ENCODE measurements at regions not wholly inside any gene's neighbourhood (a gene's known extent, or its start where the extent isn't known, plus 50 kb on each side); places are given as distances from the start of the nearest gene placed in this dataset.

DNA sequence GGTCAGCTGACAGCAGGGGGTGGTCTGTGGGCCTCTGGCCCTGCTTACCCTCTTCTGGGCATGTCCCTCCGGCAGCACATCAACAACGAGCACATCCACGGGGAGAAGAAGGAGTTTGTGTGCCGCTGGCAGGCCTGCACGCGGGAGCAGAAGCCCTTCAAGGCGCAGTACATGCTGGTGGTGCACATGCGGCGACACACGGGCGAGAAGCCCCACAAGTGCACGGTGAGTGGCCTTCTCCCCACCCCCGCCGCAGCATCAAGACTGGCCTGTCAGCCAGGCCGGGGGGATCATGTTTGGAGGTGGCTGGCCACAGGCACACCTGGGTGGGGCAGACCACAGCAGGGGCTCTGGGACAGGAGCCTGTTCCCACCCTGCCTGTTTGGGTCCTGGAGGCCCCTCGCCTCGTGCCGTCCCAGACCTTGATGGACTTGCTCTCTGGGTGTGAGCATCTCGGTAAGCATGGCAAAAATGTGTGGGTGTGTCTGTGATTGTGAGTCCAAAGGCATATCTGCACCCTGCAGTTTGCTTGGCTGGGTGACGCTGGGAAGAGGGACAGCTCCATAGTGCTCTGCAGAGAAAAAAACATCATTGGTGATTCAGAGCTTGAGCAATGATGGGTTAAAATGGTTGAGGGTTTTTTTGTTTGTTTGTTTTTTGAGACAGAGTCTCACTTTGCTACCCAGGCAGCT is 242.8 kb downstream of the GLI2 start:
- no peak overlapping the region for H3K9ac ChIP-seq (ENCODE audit: low read depth in 1 of 3, low read length in 3 of 3)
- no peaks in the 10 kb centered on the region for H3K9me3 ChIP-seq (ENCODE audit: control insufficient read depth in 3 of 3, low read length in 3 of 3)
- H3K36me3 ChIP-seq (ENCODE audit: control insufficient read depth in 3 of 3, insufficient read depth in 3 of 3, low read length in 3 of 3) = peaks cover 0 to 9% (median 0%) of the 10 kb centered on the region in 3 donors
- H3K4me3 ChIP-seq (ENCODE audit: low read length in 3 of 3) = no peak overlapping the region
- H3K4me1 ChIP-seq (ENCODE audit: control insufficient read depth in 3 of 3, insufficient read depth in 3 of 3, low read length in 3 of 3) = no peaks in the 10 kb centered on the region
- no peak overlapping the region for H3K27ac ChIP-seq (ENCODE audit: low read depth, low read length)
- no peaks in the 10 kb centered on the region for H3K27me3 ChIP-seq (ENCODE audit: control insufficient read depth in 3 of 3, insufficient read depth in 3 of 3, low read length in 3 of 3)

DNA sequence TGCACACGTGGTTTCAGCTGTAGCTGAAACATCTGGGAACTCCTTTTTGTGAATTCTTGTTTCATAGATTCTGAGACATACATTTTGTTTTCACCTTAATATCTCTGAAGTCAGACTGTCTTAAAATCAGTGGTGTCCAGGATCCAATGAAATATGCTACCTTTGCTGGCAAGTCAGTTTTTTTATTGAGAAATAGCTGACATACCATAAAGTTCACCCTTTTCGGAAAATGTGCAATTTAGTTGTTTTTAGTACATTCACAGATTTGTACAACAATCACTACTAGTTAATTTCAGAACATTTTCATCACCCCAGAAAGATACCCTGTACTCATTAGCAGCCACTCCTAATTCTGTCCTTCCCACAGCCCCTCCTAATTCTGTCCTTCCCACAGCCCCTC is 243.7 kb downstream of the GLI2 start:
- no peaks in the 10 kb centered on the region for H3K27me3 ChIP-seq (ENCODE audit: control insufficient read depth in 3 of 3, insufficient read depth in 3 of 3, low read length in 3 of 3)
- no peak overlapping the region for H3K27ac ChIP-seq (ENCODE audit: low read depth, low read length)
- H3K4me1 ChIP-seq (ENCODE audit: control insufficient read depth in 3 of 3, insufficient read depth in 3 of 3, low read length in 3 of 3) = peaks cover 0 to 5% (median 0%) of the 10 kb centered on the region in 3 donors
- H3K36me3 ChIP-seq (ENCODE audit: control insufficient read depth in 3 of 3, insufficient read depth in 3 of 3, low read length in 3 of 3) = peaks cover 0 to 9% (median 0%) of the 10 kb centered on the region in 3 donors
- no peak overlapping the region for H3K9ac ChIP-seq (ENCODE audit: low read depth in 1 of 3, low read length in 3 of 3)
- no peak overlapping the region for H3K4me3 ChIP-seq (ENCODE audit: low read length in 3 of 3)
- no peaks in the 10 kb centered on the region for H3K9me3 ChIP-seq (ENCODE audit: control insufficient read depth in 3 of 3, low read length in 3 of 3)

DNA sequence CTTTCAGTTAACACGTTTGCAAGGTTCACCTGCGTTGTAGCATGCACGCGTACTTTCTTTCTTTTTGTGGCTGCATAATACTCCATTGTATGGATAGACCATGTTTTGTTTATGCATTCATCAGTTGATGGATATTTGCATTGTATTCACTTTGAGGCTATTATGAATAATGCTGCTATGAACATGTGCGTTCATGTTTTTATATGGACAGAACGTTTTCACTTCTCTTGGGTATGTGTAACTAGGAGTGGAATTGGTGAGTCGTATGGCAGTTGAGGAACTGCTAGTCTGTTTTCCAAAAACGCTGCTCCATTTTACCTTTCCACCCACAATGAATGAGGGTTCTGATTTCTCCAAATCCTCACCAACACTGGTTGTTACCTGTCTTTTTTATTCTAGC is 244.3 kb downstream of the GLI2 start:
- no peaks in the 10 kb centered on the region for H3K9me3 ChIP-seq (ENCODE audit: control insufficient read depth in 3 of 3, low read length in 3 of 3)
- peaks cover 0 to 5% (median 0%) of the 10 kb centered on the region in 3 donors for H3K4me1 ChIP-seq (ENCODE audit: control insufficient read depth in 3 of 3, insufficient read depth in 3 of 3, low read length in 3 of 3)
- no peaks in the 10 kb centered on the region for H3K27me3 ChIP-seq (ENCODE audit: control insufficient read depth in 3 of 3, insufficient read depth in 3 of 3, low read length in 3 of 3)
- no peak overlapping the region for H3K27ac ChIP-seq (ENCODE audit: low read depth, low read length)
- H3K36me3 ChIP-seq (ENCODE audit: control insufficient read depth in 3 of 3, insufficient read depth in 3 of 3, low read length in 3 of 3) = peaks cover 0 to 7% (median 0%) of the 10 kb centered on the region in 3 donors
- H3K4me3 ChIP-seq (ENCODE audit: low read length in 3 of 3) = no peak overlapping the region
- H3K9ac ChIP-seq (ENCODE audit: low read depth in 1 of 3, low read length in 3 of 3) = no peak overlapping the region

DNA sequence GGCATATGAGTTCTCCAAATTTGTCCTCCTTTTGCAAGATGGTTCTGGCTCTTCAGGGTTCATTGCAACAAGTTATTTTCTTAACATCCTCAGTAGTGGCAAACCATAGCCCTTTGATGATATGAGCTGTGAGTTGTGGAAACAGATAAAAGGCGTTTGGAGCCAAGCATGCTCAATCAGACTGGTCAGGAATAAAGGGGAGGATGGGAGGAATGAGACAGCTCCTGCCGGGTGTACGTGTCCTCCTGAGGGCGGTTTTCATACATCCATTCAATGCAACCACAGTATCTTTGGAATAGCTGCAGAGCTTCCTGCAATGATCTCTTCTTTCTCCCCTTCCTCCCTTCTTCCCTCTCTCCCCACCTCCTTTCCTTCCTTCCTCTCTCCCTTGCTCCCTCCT is 245.8 kb downstream of the GLI2 start:
- H3K36me3 ChIP-seq (ENCODE audit: control insufficient read depth in 3 of 3, insufficient read depth in 3 of 3, low read length in 3 of 3) = peaks cover 0 to 6% (median 0%) of the 10 kb centered on the region in 3 donors
- H3K9ac ChIP-seq (ENCODE audit: low read depth in 1 of 3, low read length in 3 of 3) = no peak overlapping the region
- H3K4me3 ChIP-seq (ENCODE audit: low read length in 3 of 3) = no peak overlapping the region

DNA sequence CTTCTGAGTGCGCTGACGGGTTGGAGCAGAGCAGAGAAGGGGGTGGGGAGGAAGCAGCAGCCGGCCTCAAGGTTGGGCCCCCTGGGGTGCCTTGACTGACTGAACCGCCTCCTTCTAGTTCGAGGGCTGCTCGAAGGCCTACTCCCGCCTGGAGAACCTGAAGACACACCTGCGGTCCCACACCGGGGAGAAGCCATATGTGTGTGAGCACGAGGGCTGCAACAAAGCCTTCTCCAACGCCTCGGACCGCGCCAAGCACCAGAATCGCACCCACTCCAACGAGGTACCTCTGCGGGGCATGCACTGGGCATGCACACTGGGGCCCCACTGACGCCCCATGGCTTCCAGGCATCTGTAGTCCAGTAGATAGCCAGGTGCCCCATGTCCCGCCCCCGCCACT is 246.9 kb downstream of the GLI2 start:
- Histone ChIP-seq H3K4me3 (ENCODE audit: low read length in 3 of 3) (no peak overlapping the region), H3K27ac (ENCODE audit: low read depth, low read length) (no peak overlapping the region), H3K36me3 (ENCODE audit: control insufficient read depth in 3 of 3, insufficient read depth in 3 of 3, low read length in 3 of 3) (peaks cover 0 to 9% (median 7%) of the 10 kb centered on the region in 3 donors), H3K4me1 (ENCODE audit: control insufficient read depth in 3 of 3, insufficient read depth in 3 of 3, low read length in 3 of 3) (peaks cover 0 to 5% (median 0%) of the 10 kb centered on the region in 3 donors), H3K9ac (ENCODE audit: low read depth in 1 of 3, low read length in 3 of 3) (no peak overlapping the region), H3K9me3 (ENCODE audit: control insufficient read depth in 3 of 3, low read length in 3 of 3) (no peaks in the 10 kb centered on the region), H3K27me3 (ENCODE audit: control insufficient read depth in 3 of 3, insufficient read depth in 3 of 3, low read length in 3 of 3) (no peaks in the 10 kb centered on the region)

More for the DNA sequence above, 245.8 kb downstream of the GLI2 start:
- Histone ChIP-seq H3K27ac (ENCODE audit: low read depth, low read length) (no peak overlapping the region), H3K4me1 (ENCODE audit: control insufficient read depth in 3 of 3, insufficient read depth in 3 of 3, low read length in 3 of 3) (peaks cover 0 to 5% (median 0%) of the 10 kb centered on the region in 3 donors), H3K27me3 (ENCODE audit: control insufficient read depth in 3 of 3, insufficient read depth in 3 of 3, low read length in 3 of 3) (no peaks in the 10 kb centered on the region), H3K9me3 (ENCODE audit: control insufficient read depth in 3 of 3, low read length in 3 of 3) (no peaks in the 10 kb centered on the region)

DNA sequence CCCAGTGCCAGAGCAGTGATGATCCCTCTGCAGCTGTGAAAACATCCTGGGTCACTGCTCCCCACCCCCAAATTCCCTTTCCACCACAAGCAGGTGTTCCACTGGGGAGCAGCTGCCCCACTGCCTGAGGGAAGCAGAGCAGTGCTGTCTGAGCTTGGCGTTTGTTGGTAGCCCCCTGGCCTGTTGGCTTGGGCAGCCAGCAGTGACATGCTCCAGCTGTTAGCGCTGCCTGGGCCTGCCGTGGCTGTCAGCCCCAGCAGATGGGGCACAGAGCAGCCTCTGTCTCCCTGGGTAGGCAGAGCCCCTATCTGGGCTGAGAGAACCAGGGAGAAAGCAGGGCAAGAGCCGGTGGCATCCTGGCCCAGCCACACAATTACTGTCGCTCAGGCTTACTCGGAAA is 247.7 kb downstream of the GLI2 start:
- H3K36me3 ChIP-seq (ENCODE audit: control insufficient read depth in 3 of 3, insufficient read depth in 3 of 3, low read length in 3 of 3) = peaks cover 0 to 9% (median 7%) of the 10 kb centered on the region in 3 donors
- H3K4me1 ChIP-seq (ENCODE audit: control insufficient read depth in 3 of 3, insufficient read depth in 3 of 3, low read length in 3 of 3) = peaks cover 0 to 5% (median 0%) of the 10 kb centered on the region in 3 donors

DNA sequence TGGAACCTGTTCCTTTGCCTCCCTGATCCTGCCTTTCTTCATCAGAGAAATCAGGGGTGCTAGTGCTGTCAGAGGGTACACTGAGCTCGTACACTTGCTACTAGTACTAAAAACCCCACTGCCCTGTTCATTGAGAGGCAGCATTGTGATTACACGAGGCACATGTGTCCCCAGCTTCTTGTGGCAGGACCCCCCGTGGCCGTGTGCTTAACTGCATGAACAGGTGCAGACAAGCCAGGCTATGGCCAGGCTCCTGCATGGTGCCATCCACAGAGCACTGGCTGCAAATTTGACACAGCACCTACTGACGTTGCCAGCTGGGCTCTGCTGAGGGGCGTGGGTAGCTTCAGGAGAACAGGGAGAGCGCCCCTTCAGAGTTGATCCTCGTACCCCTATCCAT is 248.4 kb downstream of the GLI2 start:
- no peak overlapping the region for H3K9ac ChIP-seq (ENCODE audit: low read depth in 1 of 3, low read length in 3 of 3)
- peaks cover 0 to 9% (median 7%) of the 10 kb centered on the region in 3 donors for H3K36me3 ChIP-seq (ENCODE audit: control insufficient read depth in 3 of 3, insufficient read depth in 3 of 3, low read length in 3 of 3)
- peaks cover 0 to 5% (median 0%) of the 10 kb centered on the region in 3 donors for H3K4me1 ChIP-seq (ENCODE audit: control insufficient read depth in 3 of 3, insufficient read depth in 3 of 3, low read length in 3 of 3)
- H3K27me3 ChIP-seq (ENCODE audit: control insufficient read depth in 3 of 3, insufficient read depth in 3 of 3, low read length in 3 of 3) = no peaks in the 10 kb centered on the region
- H3K27ac ChIP-seq (ENCODE audit: low read depth, low read length) = no peak overlapping the region
- no peak overlapping the region for H3K4me3 ChIP-seq (ENCODE audit: low read length in 3 of 3)
- no peaks in the 10 kb centered on the region for H3K9me3 ChIP-seq (ENCODE audit: control insufficient read depth in 3 of 3, low read length in 3 of 3)

More for the DNA sequence above, 247.7 kb downstream of the GLI2 start:
- no peaks in the 10 kb centered on the region for H3K9me3 ChIP-seq (ENCODE audit: control insufficient read depth in 3 of 3, low read length in 3 of 3)
- H3K27ac ChIP-seq (ENCODE audit: low read depth, low read length) = no peak overlapping the region
- no peak overlapping the region for H3K4me3 ChIP-seq (ENCODE audit: low read length in 3 of 3)
- H3K27me3 ChIP-seq (ENCODE audit: control insufficient read depth in 3 of 3, insufficient read depth in 3 of 3, low read length in 3 of 3) = no peaks in the 10 kb centered on the region
- no peak overlapping the region for H3K9ac ChIP-seq (ENCODE audit: low read depth in 1 of 3, low read length in 3 of 3)

DNA sequence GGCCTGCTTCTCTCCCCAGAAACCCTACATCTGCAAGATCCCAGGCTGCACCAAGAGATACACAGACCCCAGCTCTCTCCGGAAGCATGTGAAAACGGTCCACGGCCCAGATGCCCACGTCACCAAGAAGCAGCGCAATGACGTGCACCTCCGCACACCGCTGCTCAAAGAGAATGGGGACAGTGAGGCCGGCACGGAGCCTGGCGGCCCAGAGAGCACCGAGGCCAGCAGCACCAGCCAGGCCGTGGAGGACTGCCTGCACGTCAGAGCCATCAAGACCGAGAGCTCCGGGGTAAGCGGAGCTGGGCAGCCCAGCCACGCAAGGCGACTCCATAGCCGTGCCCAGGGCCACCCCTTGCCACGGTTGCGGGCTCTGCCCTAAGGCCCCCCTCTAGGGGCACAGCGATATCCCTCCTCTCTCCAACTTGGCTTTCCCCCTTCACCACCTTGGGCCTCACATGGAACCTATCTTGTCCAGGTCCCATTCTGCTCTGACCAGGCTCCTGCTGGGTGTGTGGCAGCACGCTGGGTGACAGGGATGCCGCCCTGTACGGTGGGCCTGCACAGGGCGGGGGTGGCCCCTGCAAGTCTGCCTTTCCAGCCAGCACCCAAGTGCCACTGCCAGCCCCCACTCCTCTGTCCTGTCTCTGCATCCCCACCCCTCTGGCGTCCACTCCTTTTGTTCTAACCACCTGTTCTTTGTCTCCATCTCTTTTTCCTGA is 248.9 kb downstream of the GLI2 start:
- H3K4me3 ChIP-seq (ENCODE audit: low read length in 3 of 3) = no peak overlapping the region
- no peaks in the 10 kb centered on the region for H3K27me3 ChIP-seq (ENCODE audit: control insufficient read depth in 3 of 3, insufficient read depth in 3 of 3, low read length in 3 of 3)
- H3K27ac ChIP-seq (ENCODE audit: low read depth, low read length) = no peak overlapping the region
- no peaks in the 10 kb centered on the region for H3K9me3 ChIP-seq (ENCODE audit: control insufficient read depth in 3 of 3, low read length in 3 of 3)
- H3K4me1 ChIP-seq (ENCODE audit: control insufficient read depth in 3 of 3, insufficient read depth in 3 of 3, low read length in 3 of 3) = peaks cover 0 to 5% (median 0%) of the 10 kb centered on the region in 3 donors
- H3K36me3 ChIP-seq (ENCODE audit: control insufficient read depth in 3 of 3, insufficient read depth in 3 of 3, low read length in 3 of 3) = peaks cover 0 to 9% (median 7%) of the 10 kb centered on the region in 3 donors
- no peak overlapping the region for H3K9ac ChIP-seq (ENCODE audit: low read depth in 1 of 3, low read length in 3 of 3)

DNA sequence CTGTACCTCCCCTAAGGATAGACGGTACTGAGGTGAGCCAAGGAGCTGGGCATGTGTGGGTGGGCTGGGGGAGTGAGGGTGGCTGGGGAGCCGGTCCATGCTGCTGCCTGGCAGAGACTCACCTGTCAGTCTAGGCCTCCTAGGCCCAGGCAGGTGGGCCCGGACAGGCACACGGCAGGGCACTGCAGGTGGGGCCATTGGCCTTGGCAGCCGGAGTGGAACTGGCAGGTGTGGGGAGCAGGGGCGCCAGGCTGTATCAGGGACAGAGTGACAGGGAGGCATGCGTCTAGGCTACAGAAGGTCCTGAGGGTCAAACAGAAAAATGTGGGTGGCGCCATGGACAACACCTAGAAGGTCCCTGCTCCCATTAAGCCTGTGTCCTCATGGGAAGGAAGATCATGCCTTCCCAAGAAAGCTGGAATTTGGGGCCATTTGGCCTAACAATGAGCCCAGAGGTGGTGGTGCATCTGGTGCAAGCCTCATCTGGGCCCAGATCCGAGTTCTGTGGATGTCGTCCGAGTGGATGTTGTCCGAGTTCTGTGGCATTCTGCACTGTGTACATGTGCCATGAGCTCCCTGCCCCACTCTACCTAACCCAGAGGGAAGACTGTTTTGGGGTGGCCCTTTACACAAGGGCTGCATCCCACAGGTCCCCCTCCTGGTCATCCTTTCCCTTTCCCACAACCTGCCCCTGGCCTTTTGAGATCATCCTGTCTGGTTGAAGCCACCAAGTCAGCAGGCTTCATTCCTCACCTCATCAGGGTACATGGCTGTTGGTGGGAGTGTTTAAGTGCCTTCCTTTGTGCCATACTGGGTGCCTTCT is 249.7 kb downstream of the GLI2 start:
- H3K27ac ChIP-seq (ENCODE audit: low read depth, low read length) = no peak overlapping the region
- H3K4me1 ChIP-seq (ENCODE audit: control insufficient read depth in 3 of 3, insufficient read depth in 3 of 3, low read length in 3 of 3) = peaks cover 0 to 5% (median 0%) of the 10 kb centered on the region in 3 donors
- no peak overlapping the region for H3K9ac ChIP-seq (ENCODE audit: low read depth in 1 of 3, low read length in 3 of 3)
- H3K9me3 ChIP-seq (ENCODE audit: control insufficient read depth in 3 of 3, low read length in 3 of 3) = no peaks in the 10 kb centered on the region
- peaks cover 0 to 9% (median 7%) of the 10 kb centered on the region in 3 donors for H3K36me3 ChIP-seq (ENCODE audit: control insufficient read depth in 3 of 3, insufficient read depth in 3 of 3, low read length in 3 of 3)
- no peak overlapping the region for H3K4me3 ChIP-seq (ENCODE audit: low read length in 3 of 3)
- no peaks in the 10 kb centered on the region for H3K27me3 ChIP-seq (ENCODE audit: control insufficient read depth in 3 of 3, insufficient read depth in 3 of 3, low read length in 3 of 3)

All from skeletal muscle tissue (tissue), 3 donors.